SK-N-SH (cell line): ENCODE measurements at regions not wholly inside any gene's neighbourhood (a gene's known extent, or its start where the extent isn't known, plus 50 kb on each side); places are given as distances from the start of the nearest gene placed in this dataset.

Experiments used
- CTCF ChIA-PET: fragments of 300-600, 350-600 bp; formaldehyde crosslinking; extraction: SDS; loops from one replicate; lab custom pipeline; 2021; lab: Yijun Ruan, JAX
- POLR2A ChIA-PET: fragments of 350-600 bp; sonication (Branson Sonifier 250); formaldehyde crosslinking; extraction: SDS; loops from one replicate; lab custom pipeline; 2020; ENCODE audit warnings: antibody characterized with exemption, inconsistent platforms; lab: Yijun Ruan, JAX
- DNase-seq: peaks from one replicate; pipeline ENCODE4 v3.0.0; 2012
- H2AFZ ChIP-seq: fragments of 200-600 bp; sonication (generic); 2 replicates; pipeline ENCODE4 v1.8.1; 2016; ENCODE audit warnings: antibody characterized with exemption, mild to moderate bottlenecking, low read depth
- H3F3A ChIP-seq: fragments of 200-600 bp; sonication (generic); replicated peaks from 2 replicates; pipeline ENCODE3; 2016; ENCODE audit warnings: antibody characterized with exemption, mild to moderate bottlenecking; ENCODE audit not compliant: insufficient read depth
- H3K27ac ChIP-seq, 2 experiments: fragments of 200-500 bp in 1 of 2; fragments of 200-600 bp in 1 of 2; sonication (Bioruptor generic) in 1 of 2; sonication (generic), shearing (Covaris generic) in 1 of 2; 2 replicates each; pipeline versions ENCODE4 v1.5.1 to v1.6.1; 2014 to 2016; ENCODE audit warnings: low read depth in 2 of 2, inconsistent platforms in 1 of 2, low read length in 1 of 2, mild to moderate bottlenecking in 1 of 2, mixed read lengths in 1 of 2
- H3K27me3 ChIP-seq: fragments of 200-600 bp; sonication (generic), shearing (Covaris generic); 2 replicates; pipeline ENCODE4 v1.6.1; 2016; ENCODE audit warnings: mixed run types; ENCODE audit not compliant: insufficient read depth
- H3K36me3 ChIP-seq, 2 experiments: fragments of 200-500 bp in 1 of 2; fragments of 200-600 bp in 1 of 2; sonication (Bioruptor generic) in 1 of 2; sonication (generic) in 1 of 2; replicated peaks in 1 of 2; 2 replicates each; pipeline versions ENCODE3 to v1.5.1; 2014 to 2016; ENCODE audit warnings: low read length in 1 of 2, mild to moderate bottlenecking in 1 of 2; ENCODE audit not compliant: insufficient read depth in 2 of 2, control insufficient read depth in 1 of 2
- H3K4me1 ChIP-seq, 2 experiments: fragments of 200-500 bp in 1 of 2; fragments of 200-600 bp in 1 of 2; sonication (Bioruptor generic) in 1 of 2; sonication (generic), shearing (Covaris generic) in 1 of 2; 2 replicates each; pipeline versions ENCODE4 v1.5.1 to v1.6.1; 2014 to 2016; ENCODE audit warnings: low read depth in 1 of 2, low read length in 1 of 2, mixed run types in 1 of 2; ENCODE audit not compliant: insufficient read depth in 2 of 2, control insufficient read depth in 1 of 2
- H3K4me2 ChIP-seq: fragments of 200-600 bp; sonication (generic), shearing (Covaris generic); 2 replicates; pipeline ENCODE4 v1.6.1; 2017; ENCODE audit warnings: mixed run types
- H3K4me3 ChIP-seq, 2 experiments: fragments of 200-500 bp in 1 of 2; fragments of 200-600 bp in 1 of 2; sonication (Bioruptor generic) in 1 of 2; sonication (generic), shearing (Covaris generic) in 1 of 2; 2 replicates each; pipeline versions ENCODE4 v1.5.1 to v1.8.1; 2014 to 2016; ENCODE audit warnings: low read depth in 2 of 2, inconsistent platforms in 1 of 2, low read length in 1 of 2, mild to moderate bottlenecking in 1 of 2, mixed read lengths in 1 of 2, moderate library complexity in 1 of 2
- H3K79me2 ChIP-seq: fragments of 200-600 bp; sonication (generic); 2 replicates; pipeline ENCODE4 v1.8.1; 2017; ENCODE audit warnings: mild to moderate bottlenecking; ENCODE audit not compliant: insufficient read depth
- H3K9ac ChIP-seq: fragments of 200-600 bp; sonication (generic); 2 replicates; pipeline ENCODE4 v1.6.1; 2017; ENCODE audit warnings: mixed run types
- H3K9me2 ChIP-seq: fragments of 200-600 bp; sonication (generic); 2 replicates; pipeline ENCODE4 v1.6.1; 2017; ENCODE audit warnings: mixed run types
- H3K9me3 ChIP-seq: fragments of 200-600 bp; sonication (generic); 2 replicates; pipeline ENCODE4 v1.6.1; 2017; ENCODE audit warnings: mixed run types, mild to moderate bottlenecking, moderate library complexity
- H4K20me1 ChIP-seq: fragments of 200-600 bp; sonication (generic); 2 replicates; pipeline ENCODE4 v1.6.1; 2017; ENCODE audit warnings: mild to moderate bottlenecking, mixed run types; ENCODE audit not compliant: insufficient read depth
- CHD2 ChIP-seq: fragments of 150-350 bp; IDR thresholded peaks from 2 replicates; pipeline ENCODE4 v1.6.1; 2018; ENCODE audit warnings: low read length; ENCODE audit not compliant: partially characterized antibody
- EZH2phosphoT487 ChIP-seq: fragments of 200-600 bp; sonication (generic); IDR thresholded peaks from 2 replicates; pipeline ENCODE4 v1.6.1; 2017; ENCODE audit warnings: low read depth, mixed run types, mild to moderate bottlenecking, antibody characterized with exemption, moderate library complexity, borderline replicate concordance
- GATA2 ChIP-seq: sonication (generic); formaldehyde crosslinking; IDR thresholded peaks from 2 replicates; pipeline ENCODE4 v1.5.0; 2020; ENCODE audit warnings: mild to moderate bottlenecking, missing genetic modification reagents
- MEF2A ChIP-seq: IDR thresholded peaks from 2 replicates; pipeline ENCODE4 v1.4.0; 2012; ENCODE audit warnings: low read depth, borderline replicate concordance
- NFIC ChIP-seq: IDR thresholded peaks from 2 replicates; pipeline ENCODE4 v1.4.0; 2012; ENCODE audit warnings: borderline replicate concordance
- POLR2AphosphoS5 ChIP-seq: IDR thresholded peaks from 2 replicates; pipeline ENCODE4 v1.6.1; 2012; ENCODE audit warnings: low read depth, low read length
- RCOR1 ChIP-seq: fragments of 150-350 bp; IDR thresholded peaks from 2 replicates; pipeline ENCODE4 v1.6.1; 2017; ENCODE audit warnings: antibody characterized with exemption, low read length
- RFX5 ChIP-seq: IDR thresholded peaks from 2 replicates; pipeline ENCODE4 v1.6.1; 2012; ENCODE audit warnings: mild to moderate bottlenecking, improper control_type of control experiment, low read length
- TAF1 ChIP-seq: IDR thresholded peaks from 2 replicates; pipeline ENCODE4 v1.6.1; 2012; ENCODE audit warnings: low read depth, mild to moderate bottlenecking, low read length, moderate library complexity, borderline replicate concordance
- YY1 ChIP-seq: IDR thresholded peaks from 2 replicates; pipeline ENCODE4 v1.4.0; 2012; ENCODE audit warnings: low read depth, mild to moderate bottlenecking
- WGBS: methylation state at CpG from one replicate; pipeline ENCODE4 v1.1.6; 2017; ENCODE audit warnings: low lambda C conversion rate; 5-methylcytosine and 5-hydroxymethylcytosine counted together
- TF ChIP-seq, protein P1 (sequence below): IDR thresholded peaks from 2 replicates; pipeline ENCODE4 v1.4.0; 2012; ENCODE audit warnings: low read depth, borderline replicate concordance
- TF ChIP-seq, protein P2 (sequence below): fragments of 200-600 bp; sonication (generic); IDR thresholded peaks from 2 replicates; pipeline ENCODE4 v1.6.1; 2017; ENCODE audit warnings: antibody characterized with exemption, mild to moderate bottlenecking, moderate library complexity
- TF ChIP-seq, protein P3 (sequence below): IDR thresholded peaks from 2 replicates; pipeline ENCODE4 v1.4.0; 2012; ENCODE audit warnings: low read depth, borderline replicate concordance
- TF ChIP-seq, protein P4 (sequence below): fragments of 150-350 bp; IDR thresholded peaks from 2 replicates; pipeline ENCODE4 v1.6.1; 2017; ENCODE audit warnings: antibody characterized with exemption, low read length, low read depth, borderline replicate concordance
- TF ChIP-seq, protein P5 (sequence below): fragments of 150-350 bp; IDR thresholded peaks from 2 replicates; pipeline ENCODE4 v1.6.1; 2016; ENCODE audit warnings: mild to moderate bottlenecking, low read depth, low read length

DNA sequence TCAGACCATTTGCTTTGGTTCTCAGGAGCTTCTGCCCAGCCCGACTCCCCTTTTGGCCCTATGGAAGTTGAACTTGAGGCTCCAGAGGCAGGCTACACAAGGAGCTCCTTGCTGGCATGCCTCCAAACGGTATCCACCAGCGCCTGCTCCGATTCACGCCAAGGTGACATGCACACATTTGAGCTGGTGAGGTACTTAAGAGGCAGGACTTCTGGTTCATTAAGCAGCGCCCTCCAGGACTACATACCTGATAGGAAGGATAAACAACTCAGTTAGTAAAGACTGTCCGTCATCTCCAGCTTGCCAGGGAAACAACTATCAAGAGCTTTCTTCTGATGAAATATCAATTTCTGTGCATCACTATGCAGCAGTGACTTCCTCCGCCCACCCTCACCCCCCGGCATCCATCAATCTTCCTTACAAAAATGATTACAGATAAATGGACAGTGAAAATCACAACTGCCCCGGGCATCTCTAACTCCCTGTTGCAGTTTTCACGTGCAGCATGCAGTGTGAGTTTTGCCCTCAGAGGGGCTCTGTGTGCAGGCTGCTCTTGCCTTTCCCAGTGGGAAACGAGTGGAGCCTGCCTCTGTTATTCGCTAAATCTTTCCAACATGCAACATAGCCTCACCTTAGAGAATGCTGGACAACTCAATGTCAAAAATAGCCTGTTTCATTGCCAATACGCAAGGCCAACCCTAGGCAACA lies 122.9 kb downstream of the ARRDC4 start:
- Histone ChIP-seq H3K9me2 (no peaks in the 10 kb centered on the region), H3F3A (no peaks in the 10 kb centered on the region), H3K36me3 (no peaks in the 10 kb centered on the region), H2AFZ (no peak overlapping the region), H3K9ac (no peak overlapping the region), H3K4me3 (no peak overlapping the region), H3K4me1 (no peaks in the 10 kb centered on the region), H3K4me2 (no peak overlapping the region), H3K79me2 (no peaks in the 10 kb centered on the region), H3K9me3 (no peaks in the 10 kb centered on the region), H3K27ac (no peak overlapping the region), H4K20me1 (no peaks in the 10 kb centered on the region), H3K27me3 (no peaks in the 10 kb centered on the region)
- POLR2A ChIA-PET: no interaction called here
- CTCF ChIA-PET: interaction anchor here (0.9 to 1.4 kb wide), 7 partner anchors 15 to 203 kb away, joined by 3 to 7 read pairs (median 4); no protein-coding TSS in a partner anchor
- TF ChIP-seq, protein P1, sequence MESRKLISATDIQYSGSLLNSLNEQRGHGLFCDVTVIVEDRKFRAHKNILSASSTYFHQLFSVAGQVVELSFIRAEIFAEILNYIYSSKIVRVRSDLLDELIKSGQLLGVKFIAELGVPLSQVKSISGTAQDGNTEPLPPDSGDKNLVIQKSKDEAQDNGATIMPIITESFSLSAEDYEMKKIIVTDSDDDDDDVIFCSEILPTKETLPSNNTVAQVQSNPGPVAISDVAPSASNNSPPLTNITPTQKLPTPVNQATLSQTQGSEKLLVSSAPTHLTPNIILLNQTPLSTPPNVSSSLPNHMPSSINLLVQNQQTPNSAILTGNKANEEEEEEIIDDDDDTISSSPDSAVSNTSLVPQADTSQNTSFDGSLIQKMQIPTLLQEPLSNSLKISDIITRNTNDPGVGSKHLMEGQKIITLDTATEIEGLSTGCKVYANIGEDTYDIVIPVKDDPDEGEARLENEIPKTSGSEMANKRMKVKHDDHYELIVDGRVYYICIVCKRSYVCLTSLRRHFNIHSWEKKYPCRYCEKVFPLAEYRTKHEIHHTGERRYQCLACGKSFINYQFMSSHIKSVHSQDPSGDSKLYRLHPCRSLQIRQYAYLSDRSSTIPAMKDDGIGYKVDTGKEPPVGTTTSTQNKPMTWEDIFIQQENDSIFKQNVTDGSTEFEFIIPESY: no peak
- TF ChIP-seq YY1: no peak
- TF ChIP-seq TAF1: no peak
- TF ChIP-seq POLR2AphosphoS5: no peak
- TF ChIP-seq EZH2phosphoT487: no peak
- no peak for TF ChIP-seq CHD2
- DNase-seq: no peak
- WGBS: 7% methylated on average over 14 of the region's 14 CpGs

DNA sequence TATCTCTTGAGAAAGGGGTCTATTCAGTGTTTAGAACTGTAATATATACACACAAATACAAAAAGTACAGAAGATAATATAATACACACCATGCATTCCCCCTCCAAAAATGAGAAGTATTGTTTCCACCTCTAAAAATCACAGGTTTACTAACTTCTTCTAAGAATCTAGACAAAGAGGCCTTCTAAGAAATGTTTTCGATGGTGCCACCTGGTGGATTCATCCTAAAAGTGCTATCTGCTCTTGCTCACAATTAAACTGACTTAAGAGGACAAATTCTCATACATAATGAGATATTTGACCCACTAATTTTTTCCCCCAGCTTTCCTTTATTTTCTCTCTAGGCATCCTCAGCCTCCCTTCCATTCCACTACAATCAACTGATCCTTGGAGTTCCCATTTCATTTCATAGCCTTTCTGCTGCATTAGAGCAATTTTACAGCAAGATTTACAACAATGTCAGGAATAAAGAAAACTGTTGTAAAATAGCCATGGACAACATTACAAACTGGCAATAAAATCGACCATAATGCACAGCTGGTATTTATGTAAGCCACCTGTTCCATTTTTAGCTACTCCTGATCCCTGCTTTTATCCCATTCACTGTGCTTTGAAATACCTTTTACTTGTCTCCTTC lies 124.6 kb downstream of the ARRDC4 start:
- Histone ChIP-seq H3K4me2 (no peak overlapping the region), H3K4me1 (no peaks in the 10 kb centered on the region), H3K9ac (no peak overlapping the region), H4K20me1 (no peaks in the 10 kb centered on the region), H3K79me2 (no peaks in the 10 kb centered on the region), H2AFZ (no peak overlapping the region), H3K27ac (no peak overlapping the region), H3K9me3 (no peaks in the 10 kb centered on the region), H3K27me3 (no peaks in the 10 kb centered on the region), H3K9me2 (no peaks in the 10 kb centered on the region), H3F3A (no peaks in the 10 kb centered on the region), H3K4me3 (no peak overlapping the region; a peak in 1 of 4 replicates), H3K36me3 (no peaks in the 10 kb centered on the region)
- CTCF ChIA-PET: interaction anchor here (1.1 to 3.7 kb wide), 6 partner anchors 17 to 194 kb away, joined by 3 to 18 read pairs (median 8); no protein-coding TSS in a partner anchor
- peak; percentile 44 for DNase-seq
- 2% methylated on average over 2 of the region's 2 CpGs for WGBS
- POLR2A ChIA-PET: no interaction called here
- TF ChIP-seq RCOR1: no peak
- TF ChIP-seq YY1: no peak
- TF ChIP-seq NFIC: no peak
- TF ChIP-seq RFX5: no peak
- TF ChIP-seq, protein P2, sequence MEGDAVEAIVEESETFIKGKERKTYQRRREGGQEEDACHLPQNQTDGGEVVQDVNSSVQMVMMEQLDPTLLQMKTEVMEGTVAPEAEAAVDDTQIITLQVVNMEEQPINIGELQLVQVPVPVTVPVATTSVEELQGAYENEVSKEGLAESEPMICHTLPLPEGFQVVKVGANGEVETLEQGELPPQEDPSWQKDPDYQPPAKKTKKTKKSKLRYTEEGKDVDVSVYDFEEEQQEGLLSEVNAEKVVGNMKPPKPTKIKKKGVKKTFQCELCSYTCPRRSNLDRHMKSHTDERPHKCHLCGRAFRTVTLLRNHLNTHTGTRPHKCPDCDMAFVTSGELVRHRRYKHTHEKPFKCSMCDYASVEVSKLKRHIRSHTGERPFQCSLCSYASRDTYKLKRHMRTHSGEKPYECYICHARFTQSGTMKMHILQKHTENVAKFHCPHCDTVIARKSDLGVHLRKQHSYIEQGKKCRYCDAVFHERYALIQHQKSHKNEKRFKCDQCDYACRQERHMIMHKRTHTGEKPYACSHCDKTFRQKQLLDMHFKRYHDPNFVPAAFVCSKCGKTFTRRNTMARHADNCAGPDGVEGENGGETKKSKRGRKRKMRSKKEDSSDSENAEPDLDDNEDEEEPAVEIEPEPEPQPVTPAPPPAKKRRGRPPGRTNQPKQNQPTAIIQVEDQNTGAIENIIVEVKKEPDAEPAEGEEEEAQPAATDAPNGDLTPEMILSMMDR: peak; percentile 77
- TF ChIP-seq GATA2 (CRISPR knock-in tag): no peak
- no peak for TF ChIP-seq EZH2phosphoT487
- TF ChIP-seq MEF2A: no peak
- TF ChIP-seq, protein P1: no peak
- TF ChIP-seq, protein P3, sequence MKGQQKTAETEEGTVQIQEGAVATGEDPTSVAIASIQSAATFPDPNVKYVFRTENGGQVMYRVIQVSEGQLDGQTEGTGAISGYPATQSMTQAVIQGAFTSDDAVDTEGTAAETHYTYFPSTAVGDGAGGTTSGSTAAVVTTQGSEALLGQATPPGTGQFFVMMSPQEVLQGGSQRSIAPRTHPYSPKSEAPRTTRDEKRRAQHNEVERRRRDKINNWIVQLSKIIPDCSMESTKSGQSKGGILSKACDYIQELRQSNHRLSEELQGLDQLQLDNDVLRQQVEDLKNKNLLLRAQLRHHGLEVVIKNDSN: no peak
- TF ChIP-seq, protein P4, sequence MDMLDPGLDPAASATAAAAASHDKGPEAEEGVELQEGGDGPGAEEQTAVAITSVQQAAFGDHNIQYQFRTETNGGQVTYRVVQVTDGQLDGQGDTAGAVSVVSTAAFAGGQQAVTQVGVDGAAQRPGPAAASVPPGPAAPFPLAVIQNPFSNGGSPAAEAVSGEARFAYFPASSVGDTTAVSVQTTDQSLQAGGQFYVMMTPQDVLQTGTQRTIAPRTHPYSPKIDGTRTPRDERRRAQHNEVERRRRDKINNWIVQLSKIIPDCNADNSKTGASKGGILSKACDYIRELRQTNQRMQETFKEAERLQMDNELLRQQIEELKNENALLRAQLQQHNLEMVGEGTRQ: no peak
- TF ChIP-seq, protein P5, sequence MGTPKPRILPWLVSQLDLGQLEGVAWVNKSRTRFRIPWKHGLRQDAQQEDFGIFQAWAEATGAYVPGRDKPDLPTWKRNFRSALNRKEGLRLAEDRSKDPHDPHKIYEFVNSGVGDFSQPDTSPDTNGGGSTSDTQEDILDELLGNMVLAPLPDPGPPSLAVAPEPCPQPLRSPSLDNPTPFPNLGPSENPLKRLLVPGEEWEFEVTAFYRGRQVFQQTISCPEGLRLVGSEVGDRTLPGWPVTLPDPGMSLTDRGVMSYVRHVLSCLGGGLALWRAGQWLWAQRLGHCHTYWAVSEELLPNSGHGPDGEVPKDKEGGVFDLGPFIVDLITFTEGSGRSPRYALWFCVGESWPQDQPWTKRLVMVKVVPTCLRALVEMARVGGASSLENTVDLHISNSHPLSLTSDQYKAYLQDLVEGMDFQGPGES: no peak
